Keratinocyte (primary cell): ENCODE measurements at regions not wholly inside any gene's neighbourhood (a gene's known extent, or its start where the extent isn't known, plus 50 kb on each side); places are given as distances from the start of the nearest gene placed in this dataset.

Source experiments
- EZH2 ChIP-seq: IDR thresholded peaks from one replicate; pipeline ENCODE4 v1.6.1; 2012; ENCODE audit warnings: inconsistent platforms, mild to moderate bottlenecking, low read length, moderate library complexity
- TF ChIP-seq, protein P1 (sequence below), 3 experiments: IDR thresholded peaks in 1 of 3; conservative IDR thresholded peaks in 1 of 3; optimal IDR thresholded peaks in 1 of 3; 2 replicates in 2 of 3; 3 replicates in 1 of 3; pipeline versions ENCODE3 to v1.5.1; 2011; ENCODE audit warnings: low read length in 3 of 3, mild to moderate bottlenecking in 3 of 3, moderate library complexity in 2 of 3, control low read depth in 1 of 3, inconsistent platforms in 1 of 3; ENCODE audit not compliant: insufficient read depth in 2 of 3; ENCODE audit errors: extremely low read depth in 1 of 3

DNA sequence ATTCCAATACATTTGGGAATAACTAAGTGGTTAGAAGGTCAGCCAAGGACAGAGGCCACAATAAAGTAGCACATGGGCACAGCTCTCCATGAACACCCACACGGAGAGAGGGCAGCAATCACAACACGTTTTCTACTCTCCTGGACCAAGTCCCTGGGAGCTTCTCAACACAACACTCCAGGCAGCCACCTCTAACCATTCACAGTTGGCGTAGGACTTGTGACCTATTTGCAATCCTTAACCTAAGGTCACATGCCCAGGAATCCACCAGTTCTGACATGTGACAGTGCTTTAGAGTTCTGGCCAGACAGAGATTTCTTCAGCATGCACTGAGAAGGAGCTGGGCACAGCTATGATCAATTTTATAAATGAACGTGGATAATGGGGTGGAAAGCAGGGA, 280.8 kb downstream of the SHQ1 start:
- no peak for TF ChIP-seq EZH2
- TF ChIP-seq, protein P1, sequence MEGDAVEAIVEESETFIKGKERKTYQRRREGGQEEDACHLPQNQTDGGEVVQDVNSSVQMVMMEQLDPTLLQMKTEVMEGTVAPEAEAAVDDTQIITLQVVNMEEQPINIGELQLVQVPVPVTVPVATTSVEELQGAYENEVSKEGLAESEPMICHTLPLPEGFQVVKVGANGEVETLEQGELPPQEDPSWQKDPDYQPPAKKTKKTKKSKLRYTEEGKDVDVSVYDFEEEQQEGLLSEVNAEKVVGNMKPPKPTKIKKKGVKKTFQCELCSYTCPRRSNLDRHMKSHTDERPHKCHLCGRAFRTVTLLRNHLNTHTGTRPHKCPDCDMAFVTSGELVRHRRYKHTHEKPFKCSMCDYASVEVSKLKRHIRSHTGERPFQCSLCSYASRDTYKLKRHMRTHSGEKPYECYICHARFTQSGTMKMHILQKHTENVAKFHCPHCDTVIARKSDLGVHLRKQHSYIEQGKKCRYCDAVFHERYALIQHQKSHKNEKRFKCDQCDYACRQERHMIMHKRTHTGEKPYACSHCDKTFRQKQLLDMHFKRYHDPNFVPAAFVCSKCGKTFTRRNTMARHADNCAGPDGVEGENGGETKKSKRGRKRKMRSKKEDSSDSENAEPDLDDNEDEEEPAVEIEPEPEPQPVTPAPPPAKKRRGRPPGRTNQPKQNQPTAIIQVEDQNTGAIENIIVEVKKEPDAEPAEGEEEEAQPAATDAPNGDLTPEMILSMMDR (optimal IDR thresholded peaks at IDR 0.05 in 1 of 3, IDR thresholded peaks at IDR 0.05 in 1 of 3, conservative IDR thresholded peaks at IDR 0.05 in 1 of 3; ENCODE audit: extremely low read depth in 1 of 3, insufficient read depth in 2 of 3, low read length in 3 of 3), result no peak
